ENCODE measurements at regions not wholly inside any gene's neighbourhood (a gene's known extent, or its start where the extent isn't known, plus 50 kb on each side); places are given as distances from the start of the nearest gene placed in this dataset.

- no peaks in the 10 kb centered on the region for H3K4me1 ChIP-seq (ENCODE audit: low read length)
- DNase-seq: no peak
Measured at GRCh38 chr4:162700815-162701361, 465.8 kb downstream of the NAF1 start.

GRCh38 chr4:162700358-162700757, 466.3 kb downstream of the NAF1 start:
- H3K27me3 ChIP-seq (replicated peaks; ENCODE audit: insufficient read depth, low read length): no peaks in the 10 kb centered on the region
- H2AFZ ChIP-seq (ENCODE audit: low read length): no peak overlapping the region
- no peaks in the 10 kb centered on the region for H3K4me1 ChIP-seq (ENCODE audit: low read length)
- H3K4me3 ChIP-seq (ENCODE audit: low read length): no peak overlapping the region
- no peaks in the 10 kb centered on the region for H3K9me3 ChIP-seq (replicated peaks; ENCODE audit: insufficient read depth, low read length)
- H3K9ac ChIP-seq (ENCODE audit: low read length): no peak overlapping the region
- no peaks in the 10 kb centered on the region for H3F3A ChIP-seq (ENCODE audit: insufficient read depth, low read length)
- TF ChIP-seq EZH2phosphoT487 (IDR thresholded peaks at IDR 0.05; ENCODE audit: low read length) (no peak), CTCF (IDR thresholded peaks at IDR 0.05; ENCODE audit: low read length) (no peak), EZH2 (optimal IDR thresholded peaks at IDR 0.05; ENCODE audit: low read depth, low read length) (no peak)
- no peaks in the 10 kb centered on the region for H3K79me2 ChIP-seq (ENCODE audit: low read length)
- no peak overlapping the region for H3K4me2 ChIP-seq (ENCODE audit: low read depth, low read length)
- no peaks in the 10 kb centered on the region for H3K36me3 ChIP-seq (replicated peaks; ENCODE audit: insufficient read depth, low read length)
- no peaks in the 10 kb centered on the region for H3K9me2 ChIP-seq (replicated peaks; ENCODE audit: insufficient read depth, low read length)
- no peak overlapping the region for H3K27ac ChIP-seq (ENCODE audit: low read length)
- no peaks in the 10 kb centered on the region for H4K20me1 ChIP-seq (ENCODE audit: insufficient read depth, low read length)
- no peak for DNase-seq

More at GRCh38 chr4:162700815-162701361, 465.8 kb downstream of the NAF1 start:
- Histone ChIP-seq H3K79me2 (ENCODE audit: low read length) (no peaks in the 10 kb centered on the region), H2AFZ (ENCODE audit: low read length) (no peak overlapping the region), H3K27ac (ENCODE audit: low read length) (no peak overlapping the region), H3K9me2 (replicated peaks; ENCODE audit: insufficient read depth, low read length) (no peaks in the 10 kb centered on the region), H3K4me2 (ENCODE audit: low read depth, low read length) (no peak overlapping the region), H3K9ac (ENCODE audit: low read length) (no peak overlapping the region), H3K9me3 (replicated peaks; ENCODE audit: insufficient read depth, low read length) (no peaks in the 10 kb centered on the region), H3K4me3 (ENCODE audit: low read length) (no peak overlapping the region), H4K20me1 (ENCODE audit: insufficient read depth, low read length) (no peaks in the 10 kb centered on the region), H3K36me3 (replicated peaks; ENCODE audit: insufficient read depth, low read length) (no peaks in the 10 kb centered on the region), H3K27me3 (replicated peaks; ENCODE audit: insufficient read depth, low read length) (no peaks in the 10 kb centered on the region), H3F3A (ENCODE audit: insufficient read depth, low read length) (no peaks in the 10 kb centered on the region)
- TF ChIP-seq EZH2phosphoT487 (IDR thresholded peaks at IDR 0.05; ENCODE audit: low read length) (no peak), CTCF (IDR thresholded peaks at IDR 0.05; ENCODE audit: low read length) (no peak), EZH2 (optimal IDR thresholded peaks at IDR 0.05; ENCODE audit: low read depth, low read length) (no peak)

GRCh38 chr4:162699629-162700028, 467.1 kb downstream of the NAF1 start:
- Histone ChIP-seq H3F3A (ENCODE audit: insufficient read depth, low read length) (no peaks in the 10 kb centered on the region), H3K27me3 (replicated peaks; ENCODE audit: insufficient read depth, low read length) (no peaks in the 10 kb centered on the region), H3K4me2 (ENCODE audit: low read depth, low read length) (no peak overlapping the region), H2AFZ (ENCODE audit: low read length) (no peak overlapping the region), H3K79me2 (ENCODE audit: low read length) (no peaks in the 10 kb centered on the region), H3K4me3 (ENCODE audit: low read length) (no peak overlapping the region), H3K36me3 (replicated peaks; ENCODE audit: insufficient read depth, low read length) (no peaks in the 10 kb centered on the region), H3K9ac (ENCODE audit: low read length) (no peak overlapping the region), H3K27ac (ENCODE audit: low read length) (no peak overlapping the region), H4K20me1 (ENCODE audit: insufficient read depth, low read length) (no peaks in the 10 kb centered on the region), H3K4me1 (ENCODE audit: low read length) (no peaks in the 10 kb centered on the region), H3K9me2 (replicated peaks; ENCODE audit: insufficient read depth, low read length) (no peaks in the 10 kb centered on the region), H3K9me3 (replicated peaks; ENCODE audit: insufficient read depth, low read length) (no peaks in the 10 kb centered on the region)
- DNase-seq: no peak
- TF ChIP-seq EZH2 (optimal IDR thresholded peaks at IDR 0.05; ENCODE audit: low read depth, low read length): no peak
- TF ChIP-seq EZH2phosphoT487 (IDR thresholded peaks at IDR 0.05; ENCODE audit: low read length): no peak
- no peak for TF ChIP-seq CTCF (IDR thresholded peaks at IDR 0.05; ENCODE audit: low read length)
